D721Med (cell line): ENCODE measurements at regions not wholly inside any gene's neighbourhood (a gene's known extent, or its start where the extent isn't known, plus 50 kb on each side); places are given as distances from the start of the nearest gene placed in this dataset.

ENCODE experiments used
- DNase-seq: peaks from one replicate; pipeline ENCODE4 v3.0.0; 2011; ENCODE audit warnings: low spot score; ENCODE audit not compliant: insufficient read length
- FAIRE-seq: peaks from 2 replicates; lab custom pipeline; 2011; peaks lifted over from hg19 to GRCh38; lab: Jason Lieb, UNC
- TF ChIP-seq, protein P1 (sequence below): IDR thresholded peaks from 2 replicates; pipeline ENCODE4 v1.5.1; 2012; ENCODE audit warnings: mild to moderate bottlenecking, control low read depth; ENCODE audit not compliant: insufficient read depth; ENCODE audit errors: missing control alignments

DNA sequence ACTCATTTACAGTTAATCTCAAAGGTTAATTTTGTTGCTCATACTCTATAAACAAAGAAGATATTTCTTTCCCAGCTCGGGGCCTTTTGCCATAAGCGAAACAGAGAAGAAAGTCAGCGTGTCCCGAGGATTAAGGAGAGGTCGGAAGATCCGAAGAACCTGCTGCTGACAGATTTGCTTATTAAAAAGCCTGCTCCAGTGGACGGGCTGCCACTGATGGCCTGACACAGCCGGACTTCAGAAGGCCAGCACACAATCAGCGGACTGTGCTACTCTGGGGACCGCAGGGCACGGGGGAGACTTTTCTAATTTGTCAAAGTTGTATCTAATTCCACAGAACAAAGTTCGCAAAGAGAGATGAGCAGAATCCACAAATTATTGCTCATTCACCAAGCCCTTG, 315.4 kb downstream of the ETAA1 start:
- FAIRE-seq = no peak
- TF ChIP-seq, protein P1, sequence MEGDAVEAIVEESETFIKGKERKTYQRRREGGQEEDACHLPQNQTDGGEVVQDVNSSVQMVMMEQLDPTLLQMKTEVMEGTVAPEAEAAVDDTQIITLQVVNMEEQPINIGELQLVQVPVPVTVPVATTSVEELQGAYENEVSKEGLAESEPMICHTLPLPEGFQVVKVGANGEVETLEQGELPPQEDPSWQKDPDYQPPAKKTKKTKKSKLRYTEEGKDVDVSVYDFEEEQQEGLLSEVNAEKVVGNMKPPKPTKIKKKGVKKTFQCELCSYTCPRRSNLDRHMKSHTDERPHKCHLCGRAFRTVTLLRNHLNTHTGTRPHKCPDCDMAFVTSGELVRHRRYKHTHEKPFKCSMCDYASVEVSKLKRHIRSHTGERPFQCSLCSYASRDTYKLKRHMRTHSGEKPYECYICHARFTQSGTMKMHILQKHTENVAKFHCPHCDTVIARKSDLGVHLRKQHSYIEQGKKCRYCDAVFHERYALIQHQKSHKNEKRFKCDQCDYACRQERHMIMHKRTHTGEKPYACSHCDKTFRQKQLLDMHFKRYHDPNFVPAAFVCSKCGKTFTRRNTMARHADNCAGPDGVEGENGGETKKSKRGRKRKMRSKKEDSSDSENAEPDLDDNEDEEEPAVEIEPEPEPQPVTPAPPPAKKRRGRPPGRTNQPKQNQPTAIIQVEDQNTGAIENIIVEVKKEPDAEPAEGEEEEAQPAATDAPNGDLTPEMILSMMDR = no peak

DNA sequence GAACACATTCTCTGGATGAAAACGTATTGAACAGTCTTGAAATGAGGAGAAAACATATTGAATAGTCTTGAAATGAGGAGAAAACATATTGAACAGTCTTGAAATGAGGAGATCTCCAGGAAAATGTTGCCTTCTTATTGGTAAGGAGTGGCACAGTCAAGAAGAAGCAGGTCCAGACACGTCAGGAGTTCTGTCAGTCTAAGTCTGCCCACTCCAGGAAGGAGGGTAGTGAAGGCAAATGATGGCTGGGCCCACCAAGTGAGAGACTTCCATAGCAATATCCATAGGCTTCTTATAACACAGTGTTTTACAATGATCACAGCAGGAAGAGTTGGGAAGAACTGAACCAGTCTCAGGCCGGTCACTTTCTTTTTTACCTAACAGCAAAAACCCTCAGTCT, 316.2 kb downstream of the ETAA1 start:
- DNase-seq (no peak), FAIRE-seq (no peak)
- TF ChIP-seq, protein P1 = no peak

More for the DNA sequence above, 315.4 kb downstream of the ETAA1 start:
- DNase-seq = no peak

DNA sequence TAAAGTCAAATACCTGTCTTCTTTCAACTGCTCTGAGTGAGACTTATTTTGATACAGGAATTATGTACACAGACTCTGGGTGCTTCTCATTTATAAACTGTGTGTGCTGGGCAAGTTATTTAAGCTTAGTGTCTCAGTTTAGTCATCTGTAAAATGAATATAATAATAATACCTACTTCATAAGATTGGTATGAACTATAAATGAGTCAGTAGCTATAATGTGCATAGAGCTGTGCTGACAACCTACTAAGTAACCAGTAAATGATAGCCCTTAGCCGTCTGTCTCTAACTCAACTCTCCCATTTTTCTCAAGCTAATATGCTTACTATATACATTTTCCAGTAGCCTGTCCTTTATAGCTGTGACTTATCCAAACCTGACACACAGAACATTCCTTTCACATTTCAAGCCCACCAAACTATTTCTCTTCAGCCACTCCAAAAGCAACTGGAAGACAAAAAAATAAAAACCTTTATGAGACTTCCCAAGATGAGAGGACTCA, 319.8 kb downstream of the ETAA1 start:
- no peak for DNase-seq
- TF ChIP-seq, protein P1 = no peak
- no peak for FAIRE-seq

DNA sequence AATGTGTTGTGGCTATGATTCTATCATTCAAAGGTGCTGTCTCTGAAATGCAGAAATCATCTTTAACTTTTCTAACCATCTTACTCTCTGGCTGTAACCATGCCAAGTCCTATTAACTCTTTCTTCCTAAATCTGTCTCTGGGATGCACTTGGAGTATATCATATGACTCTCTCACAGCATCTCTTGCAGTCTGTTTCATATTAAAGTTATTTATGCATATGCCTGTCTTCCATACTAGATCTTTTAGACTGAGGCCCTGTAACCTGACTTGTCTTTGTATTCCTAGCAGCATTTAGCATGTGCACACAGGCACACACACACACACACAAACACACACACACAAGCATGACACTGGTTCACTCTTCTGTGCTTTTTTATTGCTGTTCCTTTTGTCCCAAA, 320.6 kb downstream of the ETAA1 start:
- TF ChIP-seq, protein P1 = no peak
- FAIRE-seq = no peak
- DNase-seq = no peak

DNA sequence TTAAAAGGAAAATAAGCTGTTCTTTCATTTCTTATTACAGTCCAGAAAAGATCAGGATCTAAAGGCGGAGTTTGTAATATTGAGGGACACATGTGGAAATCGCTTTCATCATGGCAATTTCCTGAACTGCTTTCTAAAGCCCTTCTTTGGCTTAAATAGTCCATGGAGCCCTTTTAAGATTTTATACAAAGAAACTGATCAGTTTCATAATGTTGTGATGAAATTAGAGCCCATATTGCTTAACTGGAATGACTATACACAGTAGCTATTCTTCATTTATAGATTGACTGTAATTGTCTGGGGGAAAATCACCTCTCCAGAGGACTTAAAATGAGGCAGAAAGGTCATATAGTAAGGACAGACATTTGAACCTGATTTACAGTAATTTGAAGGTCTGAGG, 322.2 kb downstream of the ETAA1 start:
- DNase-seq (no peak), FAIRE-seq (no peak)
- TF ChIP-seq, protein P1 = no peak

DNA sequence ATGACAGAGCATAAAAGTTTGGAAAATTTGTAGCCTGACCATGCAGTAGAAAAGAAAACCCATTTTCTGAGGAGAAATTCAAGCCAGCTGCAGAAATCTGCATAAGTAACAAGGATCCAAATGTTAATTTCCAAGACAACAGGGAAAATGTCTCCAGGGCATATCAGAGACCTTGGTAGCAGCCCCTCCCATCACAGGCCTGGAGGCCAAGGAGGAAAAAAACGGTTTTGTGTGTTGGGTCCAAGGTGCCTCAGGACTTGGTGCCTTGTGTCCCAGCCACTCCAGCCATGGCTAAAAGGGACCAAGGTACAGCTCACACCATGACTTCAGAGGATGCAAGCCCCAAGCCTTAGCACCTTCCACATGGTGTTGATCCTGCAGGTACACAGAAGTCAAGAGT, 324.4 kb downstream of the ETAA1 start:
- DNase-seq (no peak), FAIRE-seq (no peak)
- TF ChIP-seq, protein P1 = no peak

DNA sequence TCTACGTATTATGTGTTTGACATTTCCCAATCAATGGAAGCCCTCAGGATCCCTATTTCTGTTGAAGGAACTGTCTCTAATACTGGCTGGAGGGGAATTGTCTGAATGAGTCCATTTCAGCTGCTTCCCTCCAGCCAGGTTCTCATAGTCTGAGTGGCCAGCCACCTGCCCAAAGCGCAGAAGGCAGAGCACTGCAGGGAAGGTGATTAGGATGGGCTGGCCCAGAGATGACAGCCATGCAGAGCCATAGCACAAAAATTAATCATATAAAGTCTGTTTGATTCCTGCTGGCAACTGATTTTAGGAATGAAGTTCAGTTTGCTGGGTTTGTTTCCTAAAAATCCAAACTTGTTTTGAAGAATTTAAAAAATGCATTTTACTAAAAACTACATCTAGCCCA, 327.1 kb downstream of the ETAA1 start:
- no peak for FAIRE-seq
- DNase-seq = no peak
- TF ChIP-seq, protein P1 = no peak
